ENCODE measurements at regions not wholly inside any gene's neighbourhood (a gene's known extent, or its start where the extent isn't known, plus 50 kb on each side); places are given as distances from the start of the nearest gene placed in this dataset.

GRCh38 chr2:18988631-18989232 lies 369.7 kb downstream of the OSR1 start:
- Histone ChIP-seq H3K4me1 (no peaks in the 10 kb centered on the region), H3K9me3 (no peaks in the 10 kb centered on the region), H3K4me3 (no peak overlapping the region), H3K27ac (no peak overlapping the region), H3K36me3 (no peaks in the 10 kb centered on the region), H3K27me3 (no peaks in the 10 kb centered on the region)
- DNase-seq, result no peak
- TF ChIP-seq, protein P1, sequence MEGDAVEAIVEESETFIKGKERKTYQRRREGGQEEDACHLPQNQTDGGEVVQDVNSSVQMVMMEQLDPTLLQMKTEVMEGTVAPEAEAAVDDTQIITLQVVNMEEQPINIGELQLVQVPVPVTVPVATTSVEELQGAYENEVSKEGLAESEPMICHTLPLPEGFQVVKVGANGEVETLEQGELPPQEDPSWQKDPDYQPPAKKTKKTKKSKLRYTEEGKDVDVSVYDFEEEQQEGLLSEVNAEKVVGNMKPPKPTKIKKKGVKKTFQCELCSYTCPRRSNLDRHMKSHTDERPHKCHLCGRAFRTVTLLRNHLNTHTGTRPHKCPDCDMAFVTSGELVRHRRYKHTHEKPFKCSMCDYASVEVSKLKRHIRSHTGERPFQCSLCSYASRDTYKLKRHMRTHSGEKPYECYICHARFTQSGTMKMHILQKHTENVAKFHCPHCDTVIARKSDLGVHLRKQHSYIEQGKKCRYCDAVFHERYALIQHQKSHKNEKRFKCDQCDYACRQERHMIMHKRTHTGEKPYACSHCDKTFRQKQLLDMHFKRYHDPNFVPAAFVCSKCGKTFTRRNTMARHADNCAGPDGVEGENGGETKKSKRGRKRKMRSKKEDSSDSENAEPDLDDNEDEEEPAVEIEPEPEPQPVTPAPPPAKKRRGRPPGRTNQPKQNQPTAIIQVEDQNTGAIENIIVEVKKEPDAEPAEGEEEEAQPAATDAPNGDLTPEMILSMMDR (IDR thresholded peaks at IDR 0.05), result no peak
- TF ChIP-seq POLR2A (IDR thresholded peaks at IDR 0.05), result no peak
- intact Hi-C loops (cut with DNase I; ENCODE audit: low total_unique reads), result no loop called here

GRCh38 chr2:18987592-18988073 lies 370.8 kb downstream of the OSR1 start:
- Histone ChIP-seq H3K4me1 (no peaks in the 10 kb centered on the region), H3K36me3 (no peaks in the 10 kb centered on the region), H3K27me3 (no peaks in the 10 kb centered on the region), H3K4me3 (no peak overlapping the region), H3K9me3 (no peaks in the 10 kb centered on the region), H3K27ac (no peak overlapping the region)
- peak; percentile 78 to 86 for DNase-seq
- TF ChIP-seq, protein P1 (IDR thresholded peaks at IDR 0.05), result peak in 3 of 4 experiments; percentile 31 to 37 (median 37)
- TF ChIP-seq POLR2A (IDR thresholded peaks at IDR 0.05), result no peak
- intact Hi-C loops (cut with DNase I; ENCODE audit: low total_unique reads), result no loop called here

DNA sequence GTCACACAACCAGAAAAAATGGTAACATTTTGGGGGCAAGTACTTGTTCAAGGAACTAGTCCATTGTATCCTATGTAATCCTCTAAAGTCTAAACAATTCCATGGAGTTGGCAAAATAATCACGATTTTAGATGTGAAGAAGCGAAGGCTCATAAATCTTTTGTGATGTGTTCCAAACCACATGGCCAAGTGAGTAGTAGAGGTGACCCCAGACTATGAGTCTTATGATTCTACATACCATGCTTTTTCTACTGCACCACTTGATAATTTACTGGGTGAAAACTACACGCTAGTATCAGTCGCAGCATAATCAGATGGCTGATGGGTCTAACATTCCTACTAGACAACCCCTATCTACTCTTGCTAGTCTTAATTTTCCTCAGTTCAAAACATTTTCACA lies 371.4 kb downstream of the OSR1 start:
- no peak for DNase-seq
- intact Hi-C loops (cut with DNase I; ENCODE audit: low total_unique reads), result no loop called here
- TF ChIP-seq, protein P1 (IDR thresholded peaks at IDR 0.05), result no peak
- TF ChIP-seq POLR2A (IDR thresholded peaks at IDR 0.05), result no peak
- H3K27me3 ChIP-seq, result no peaks in the 10 kb centered on the region
- H3K4me3 ChIP-seq, result no peak overlapping the region
- H3K27ac ChIP-seq, result no peak overlapping the region
- no peaks in the 10 kb centered on the region for H3K36me3 ChIP-seq
- H3K4me1 ChIP-seq, result no peaks in the 10 kb centered on the region
- H3K9me3 ChIP-seq, result no peaks in the 10 kb centered on the region

DNA sequence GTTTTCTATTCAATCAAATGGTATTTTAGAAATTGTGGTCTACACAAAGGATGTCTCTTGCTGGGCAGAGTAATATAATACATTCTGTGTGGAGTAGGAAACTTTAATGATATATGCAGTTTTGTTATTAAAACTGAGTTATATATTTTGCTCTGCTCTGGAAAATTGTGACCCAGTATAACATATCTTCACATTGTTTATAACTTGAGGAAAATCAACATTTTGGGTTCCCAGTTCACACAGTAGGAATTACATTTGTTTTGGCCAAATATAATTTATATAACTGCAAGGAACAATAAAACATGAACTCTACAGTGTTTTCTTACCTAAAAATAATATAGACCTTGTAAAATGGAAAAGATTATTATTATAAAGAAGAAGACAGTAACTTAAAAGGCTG lies 372.4 kb downstream of the OSR1 start:
- Histone ChIP-seq H3K9me3 (no peaks in the 10 kb centered on the region), H3K4me3 (no peak overlapping the region), H3K27me3 (no peaks in the 10 kb centered on the region), H3K4me1 (no peaks in the 10 kb centered on the region), H3K36me3 (no peaks in the 10 kb centered on the region), H3K27ac (no peak overlapping the region)
- TF ChIP-seq, protein P1 (IDR thresholded peaks at IDR 0.05), result no peak
- TF ChIP-seq POLR2A (IDR thresholded peaks at IDR 0.05), result no peak
- intact Hi-C loops (cut with DNase I; ENCODE audit: low total_unique reads), result no loop called here
- no peak for DNase-seq

GRCh38 chr2:18980786-18981430 lies 377.5 kb downstream of the OSR1 start:
- Histone ChIP-seq H3K27ac (no peak overlapping the region), H3K4me1 (no peaks in the 10 kb centered on the region)
- intact Hi-C loops (cut with DNase I; ENCODE audit: low total_unique reads), result no loop called here

More at GRCh38 chr2:18980786-18981430, 377.5 kb downstream of the OSR1 start:
- TF ChIP-seq, protein P1 (IDR thresholded peaks at IDR 0.05), result no peak
- TF ChIP-seq POLR2A (IDR thresholded peaks at IDR 0.05), result no peak
- Histone ChIP-seq H3K27me3 (no peaks in the 10 kb centered on the region), H3K4me3 (no peak overlapping the region), H3K9me3 (no peaks in the 10 kb centered on the region), H3K36me3 (no peaks in the 10 kb centered on the region)
- DNase-seq, result no peak
